HL-60/S4 (cell line): ENCODE measurements at regions not wholly inside any gene's neighbourhood (a gene's known extent, or its start where the extent isn't known, plus 50 kb on each side); places are given as distances from the start of the nearest gene placed in this dataset.

Experiments used
- in situ Hi-C: fragments of 300-500 bp; cut with MboI; formaldehyde crosslinking; loops from 2 replicates; pipeline ENCODE4 v1.14.3; 2022; ENCODE audit warnings: low sequenced_read_pairs

- in situ Hi-C loops = loop anchor here (25.0 kb wide), 1 partner anchor 1871 kb away; no protein-coding TSS in a partner anchor
These were observed 319.6 kb downstream of the ZNF536 start for GRCh38 chr19:30691819-30692166.

- in situ Hi-C loops = loop anchor here (25.0 kb wide), 1 partner anchor 1871 kb away; no protein-coding TSS in a partner anchor
These were observed 319.0 kb downstream of the ZNF536 start for GRCh38 chr19:30690935-30691818.

GRCh38 chr19:30690525-30690924, 318.3 kb downstream of the ZNF536 start:
- in situ Hi-C loops = loop anchor here (25.0 kb wide), 1 partner anchor 1872 kb away; no protein-coding TSS in a partner anchor

- in situ Hi-C loops = loop anchor here (25.0 kb wide), 1 partner anchor 1873 kb away; no protein-coding TSS in a partner anchor
These were observed 317.3 kb downstream of the ZNF536 start for GRCh38 chr19:30689474-30689873.

GRCh38 chr19:30688696-30689095, 316.5 kb downstream of the ZNF536 start:
- in situ Hi-C loops = loop anchor here (25.0 kb wide), 1 partner anchor 1874 kb away; no protein-coding TSS in a partner anchor

- in situ Hi-C loops = loop anchor here (25.0 kb wide), 1 partner anchor 1875 kb away; no protein-coding TSS in a partner anchor
These were observed 314.8 kb downstream of the ZNF536 start for GRCh38 chr19:30686826-30687566.

GRCh38 chr19:30686176-30686820, 314.1 kb downstream of the ZNF536 start:
- in situ Hi-C loops = loop anchor here (25.0 kb wide), 1 partner anchor 1876 kb away; no protein-coding TSS in a partner anchor

- in situ Hi-C loops = loop anchor here (25.0 kb wide), 1 partner anchor 1877 kb away; no protein-coding TSS in a partner anchor
These were observed 313.3 kb downstream of the ZNF536 start for GRCh38 chr19:30685426-30686000.

GRCh38 chr19:30684613-30685012, 312.4 kb downstream of the ZNF536 start:
- in situ Hi-C loops = loop anchor here (25.0 kb wide), 1 partner anchor 1878 kb away; no protein-coding TSS in a partner anchor

GRCh38 chr19:30682999-30683536, 310.9 kb downstream of the ZNF536 start:
- in situ Hi-C loops = loop anchor here (25.0 kb wide), 1 partner anchor 1879 kb away; no protein-coding TSS in a partner anchor

- in situ Hi-C loops = loop anchor here (25.0 kb wide), 1 partner anchor 1880 kb away; no protein-coding TSS in a partner anchor
These were observed 310.2 kb downstream of the ZNF536 start for GRCh38 chr19:30682146-30682998.

- in situ Hi-C loops = loop anchor here (25.0 kb wide), 1 partner anchor 1881 kb away; no protein-coding TSS in a partner anchor
These were observed 309.2 kb downstream of the ZNF536 start for GRCh38 chr19:30681162-30682100.

GRCh38 chr19:30680399-30680798, 308.2 kb downstream of the ZNF536 start:
- in situ Hi-C loops = loop anchor here (25.0 kb wide), 1 partner anchor 1882 kb away; no protein-coding TSS in a partner anchor

GRCh38 chr19:30679789-30680188, 307.6 kb downstream of the ZNF536 start:
- in situ Hi-C loops = loop anchor here (25.0 kb wide), 1 partner anchor 1883 kb away; no protein-coding TSS in a partner anchor

- in situ Hi-C loops = loop anchor here (25.0 kb wide), 1 partner anchor 1883 kb away; no protein-coding TSS in a partner anchor
These were observed 307.0 kb downstream of the ZNF536 start for GRCh38 chr19:30679153-30679702.

GRCh38 chr19:30678168-30678567, 306.0 kb downstream of the ZNF536 start:
- in situ Hi-C loops = loop anchor here (25.0 kb wide), 1 partner anchor 1884 kb away; no protein-coding TSS in a partner anchor

- in situ Hi-C loops = loop anchor here (25.0 kb wide), 1 partner anchor 1885 kb away; no protein-coding TSS in a partner anchor
These were observed 305.5 kb downstream of the ZNF536 start for GRCh38 chr19:30677702-30678101.
